ENCODE measurements at regions not wholly inside any gene's neighbourhood (a gene's known extent, or its start where the extent isn't known, plus 50 kb on each side); places are given as distances from the start of the nearest gene placed in this dataset.

DNA sequence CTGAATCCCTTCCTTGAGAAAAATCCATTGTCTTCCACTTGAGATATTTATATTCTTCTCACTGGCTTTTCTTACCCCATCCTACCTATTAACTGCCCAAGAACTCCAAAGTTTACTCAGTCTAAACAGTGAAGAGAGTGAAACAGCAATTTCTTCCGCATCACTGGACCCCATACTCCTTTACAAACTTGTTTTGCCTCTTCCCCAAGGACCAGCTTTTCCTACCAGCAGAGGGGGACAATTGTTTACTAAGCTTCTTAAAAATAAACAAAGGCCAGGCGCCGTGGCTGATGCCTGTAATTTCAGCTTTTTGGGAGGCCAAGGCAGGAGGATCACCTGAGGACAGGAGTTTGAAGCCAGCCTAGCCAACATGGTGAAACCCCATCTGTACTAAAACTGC is 52.0 kb downstream of the LRATD1 start:
- H3K9me3 Mint-ChIP-seq = peaks cover 2% of the 10 kb centered on the region
- ATAC-seq (ENCODE audit: low read depth) = no peak
- no peak overlapping the region for H3K27ac Mint-ChIP-seq
- H3K36me3 Mint-ChIP-seq = no peaks in the 10 kb centered on the region
- no peak for DNase-seq (ENCODE audit: low spot score in 2 of 2)
- no peaks in the 10 kb centered on the region for H3K27me3 Mint-ChIP-seq
- H3K4me3 Mint-ChIP-seq = no peak overlapping the region
- no peaks in the 10 kb centered on the region for H3K4me1 Mint-ChIP-seq

DNA sequence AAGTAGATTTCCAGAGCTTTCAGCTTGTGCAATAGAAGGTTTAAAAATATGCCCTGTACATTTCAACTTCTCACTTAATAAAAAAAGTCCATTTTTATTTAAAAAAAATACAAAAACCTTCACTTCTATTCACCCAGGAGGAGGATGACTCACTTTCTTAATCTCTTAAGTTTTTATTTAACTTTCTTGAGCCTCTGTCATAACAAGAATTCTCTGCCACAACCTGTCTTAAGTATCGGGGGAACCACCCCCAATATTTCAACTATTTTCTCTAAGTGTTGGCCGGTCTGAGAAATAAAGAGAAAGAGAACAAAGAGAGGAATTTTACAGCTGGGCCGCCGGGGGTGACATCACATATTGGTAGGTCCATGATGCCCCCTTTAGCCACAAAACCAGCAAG is 58.4 kb downstream of the LRATD1 start:
- ATAC-seq (ENCODE audit: low read depth) = no peak
- H3K27ac Mint-ChIP-seq = no peak overlapping the region
- no peaks in the 10 kb centered on the region for H3K36me3 Mint-ChIP-seq
- no peaks in the 10 kb centered on the region for H3K4me1 Mint-ChIP-seq
- no peaks in the 10 kb centered on the region for H3K27me3 Mint-ChIP-seq
- H3K9me3 Mint-ChIP-seq = peaks cover 8% of the 10 kb centered on the region
- no peak for DNase-seq (ENCODE audit: low spot score in 2 of 2)
- H3K4me3 Mint-ChIP-seq = no peak overlapping the region

DNA sequence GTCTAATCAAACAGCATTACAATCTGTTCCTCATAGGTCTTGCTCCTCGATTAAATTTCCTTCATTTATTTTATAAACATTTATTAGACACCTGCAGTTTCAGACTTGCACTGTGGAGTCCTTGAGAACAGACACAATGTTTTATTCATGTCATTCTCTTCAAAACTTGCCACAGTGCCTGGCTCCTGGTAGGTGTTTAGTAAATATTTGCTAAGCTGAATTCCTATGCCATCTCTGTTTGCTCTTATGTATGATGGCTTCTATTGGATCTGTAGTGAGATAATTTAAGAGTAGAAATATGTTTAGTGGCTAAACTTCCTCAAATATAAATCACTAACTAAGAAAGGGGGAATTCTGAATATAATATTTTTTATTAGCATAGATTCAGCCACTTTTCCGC is 61.4 kb downstream of the LRATD1 start:
- Mint-ChIP-seq H3K4me3 (no peak overlapping the region), H3K4me1 (no peaks in the 10 kb centered on the region)
- no peak for ATAC-seq (ENCODE audit: low read depth)

DNA sequence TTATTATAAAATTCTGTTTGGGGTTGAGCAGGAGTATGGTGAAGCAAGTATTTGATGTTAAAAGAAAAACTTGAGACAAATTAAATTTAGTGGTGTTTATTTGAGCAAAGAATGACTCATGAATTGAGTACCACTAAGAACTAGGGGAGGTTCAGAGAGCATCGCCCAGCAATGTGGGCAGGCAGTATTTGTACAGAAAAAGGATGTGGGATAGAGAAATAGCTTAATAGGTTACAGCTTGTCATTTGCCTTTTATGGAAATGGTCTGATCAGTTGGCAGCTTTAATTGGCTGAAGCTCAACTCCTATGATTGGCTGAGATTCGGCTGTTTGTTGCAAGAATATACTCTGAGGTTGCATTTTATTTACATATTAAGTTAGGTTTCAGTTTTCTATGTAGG is 68.2 kb downstream of the LRATD1 start:
- H3K27me3 Mint-ChIP-seq = no peaks in the 10 kb centered on the region
- peaks cover 3% of the 10 kb centered on the region for H3K9me3 Mint-ChIP-seq
- no peak for ATAC-seq (ENCODE audit: low read depth)
- H3K4me3 Mint-ChIP-seq = no peak overlapping the region
- H3K36me3 Mint-ChIP-seq = no peaks in the 10 kb centered on the region
- no peak for DNase-seq (ENCODE audit: low spot score in 2 of 2)
- H3K27ac Mint-ChIP-seq = no peak overlapping the region
- no peaks in the 10 kb centered on the region for H3K4me1 Mint-ChIP-seq

More for the DNA sequence above, 61.4 kb downstream of the LRATD1 start:
- Mint-ChIP-seq H3K27me3 (no peaks in the 10 kb centered on the region), H3K36me3 (no peaks in the 10 kb centered on the region), H3K9me3 (peaks cover 8% of the 10 kb centered on the region), H3K27ac (no peak overlapping the region)
- no peak for DNase-seq (ENCODE audit: low spot score in 2 of 2)

DNA sequence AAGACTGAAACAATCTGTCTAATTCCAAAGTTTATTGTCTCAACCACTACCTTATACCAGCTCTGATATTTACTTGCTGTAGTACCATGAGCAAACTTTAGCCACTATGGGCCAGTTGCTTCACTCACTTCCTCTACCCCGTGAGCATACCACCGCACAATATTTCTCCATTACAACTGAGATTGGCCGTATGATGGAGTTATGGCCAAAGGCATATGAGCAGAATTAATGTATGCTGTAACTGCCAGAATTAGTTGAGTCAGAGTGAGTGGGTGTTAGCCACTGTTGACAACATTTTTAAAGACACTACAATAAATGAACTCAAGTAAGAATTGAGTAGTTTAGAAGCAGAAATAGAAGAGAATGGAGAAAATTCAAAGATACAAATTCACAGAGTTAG is 69.7 kb downstream of the LRATD1 start:
- Mint-ChIP-seq H3K36me3 (no peaks in the 10 kb centered on the region), H3K9me3 (peaks cover 5% of the 10 kb centered on the region), H3K27ac (no peak overlapping the region), H3K4me3 (no peak overlapping the region), H3K27me3 (no peaks in the 10 kb centered on the region), H3K4me1 (no peaks in the 10 kb centered on the region)
- DNase-seq (ENCODE audit: low spot score in 2 of 2) (no peak), ATAC-seq (ENCODE audit: low read depth) (no peak)

DNA sequence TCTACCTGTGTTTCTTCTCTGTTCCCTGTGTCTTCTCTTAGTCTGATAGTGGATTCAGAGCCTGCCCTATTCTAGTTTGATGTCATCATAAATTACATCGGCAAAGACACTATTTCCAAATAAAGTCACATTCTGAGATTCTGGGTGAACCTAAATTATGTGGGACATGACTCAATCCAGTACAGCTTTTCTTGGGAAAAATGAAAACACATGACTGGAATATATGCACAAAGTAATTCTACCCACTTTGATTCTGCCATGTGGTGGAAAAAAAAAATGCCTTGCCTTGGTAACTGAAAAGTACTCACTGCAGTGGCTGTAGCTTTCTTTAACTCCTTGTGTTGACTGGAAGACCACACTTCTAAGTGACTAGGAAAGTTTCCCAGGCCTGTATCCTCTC is 73.7 kb downstream of the LRATD1 start:
- no peaks in the 10 kb centered on the region for H3K4me1 Mint-ChIP-seq
- H3K9me3 Mint-ChIP-seq = peaks cover 3% of the 10 kb centered on the region
- DNase-seq (ENCODE audit: low spot score in 2 of 2) = no peak
- no peak for ATAC-seq (ENCODE audit: low read depth)
- H3K27me3 Mint-ChIP-seq = no peaks in the 10 kb centered on the region
- no peak overlapping the region for H3K27ac Mint-ChIP-seq
- H3K36me3 Mint-ChIP-seq = no peaks in the 10 kb centered on the region
- no peak overlapping the region for H3K4me3 Mint-ChIP-seq

DNA sequence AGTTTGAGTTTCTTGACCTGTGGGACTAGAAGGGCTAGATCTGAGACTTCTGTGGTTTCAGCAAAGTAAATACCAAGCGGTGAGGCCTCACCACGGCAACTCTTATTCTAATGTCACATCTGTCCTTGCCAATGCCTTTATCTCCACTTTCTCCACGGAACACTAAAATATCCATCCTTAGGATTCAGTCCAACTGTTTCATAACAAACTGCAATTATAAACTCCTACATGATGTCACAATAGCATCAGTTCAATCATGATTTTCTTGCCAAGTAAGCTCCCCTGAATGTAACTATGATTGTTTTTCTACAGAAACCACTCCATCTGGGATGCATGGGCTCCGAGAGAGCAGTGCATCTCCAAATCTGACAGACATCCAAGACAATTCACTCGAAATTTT is 79.6 kb downstream of the LRATD1 start:
- no peak for DNase-seq (ENCODE audit: low spot score in 2 of 2)

DNA sequence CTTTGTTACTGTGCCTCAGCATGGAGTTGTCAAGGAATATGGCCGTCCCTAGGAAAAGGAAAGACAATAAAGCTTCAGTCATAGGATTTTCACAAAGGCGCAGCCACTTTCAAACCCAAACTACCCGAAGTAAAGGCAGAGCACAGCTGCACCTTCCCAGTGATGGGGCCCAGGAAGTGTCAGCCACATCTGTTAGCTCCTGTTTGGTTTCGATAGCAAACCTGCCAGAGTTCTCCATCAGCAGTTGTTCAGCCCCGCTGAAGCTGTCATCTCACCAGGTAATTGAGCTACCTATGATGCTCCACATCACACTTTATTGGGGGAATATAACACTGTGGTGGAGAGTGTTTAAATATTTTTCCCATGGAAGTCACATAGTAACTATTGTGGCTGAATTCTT is 80.7 kb downstream of the LRATD1 start:
- H3K4me1 Mint-ChIP-seq = no peaks in the 10 kb centered on the region
- H3K9me3 Mint-ChIP-seq = peaks cover 1% of the 10 kb centered on the region
- no peak overlapping the region for H3K4me3 Mint-ChIP-seq
- DNase-seq (ENCODE audit: low spot score in 2 of 2) = no peak
- H3K27me3 Mint-ChIP-seq = peaks cover 2% of the 10 kb centered on the region
- no peaks in the 10 kb centered on the region for H3K36me3 Mint-ChIP-seq
- no peak overlapping the region for H3K27ac Mint-ChIP-seq
- ATAC-seq (ENCODE audit: low read depth) = no peak

More for the DNA sequence above, 79.6 kb downstream of the LRATD1 start:
- no peaks in the 10 kb centered on the region for H3K4me1 Mint-ChIP-seq
- H3K27me3 Mint-ChIP-seq = peaks cover 2% of the 10 kb centered on the region
- no peak overlapping the region for H3K4me3 Mint-ChIP-seq
- no peaks in the 10 kb centered on the region for H3K36me3 Mint-ChIP-seq
- H3K27ac Mint-ChIP-seq = no peak overlapping the region
- no peak for ATAC-seq (ENCODE audit: low read depth)
- H3K9me3 Mint-ChIP-seq = no peaks in the 10 kb centered on the region

DNA sequence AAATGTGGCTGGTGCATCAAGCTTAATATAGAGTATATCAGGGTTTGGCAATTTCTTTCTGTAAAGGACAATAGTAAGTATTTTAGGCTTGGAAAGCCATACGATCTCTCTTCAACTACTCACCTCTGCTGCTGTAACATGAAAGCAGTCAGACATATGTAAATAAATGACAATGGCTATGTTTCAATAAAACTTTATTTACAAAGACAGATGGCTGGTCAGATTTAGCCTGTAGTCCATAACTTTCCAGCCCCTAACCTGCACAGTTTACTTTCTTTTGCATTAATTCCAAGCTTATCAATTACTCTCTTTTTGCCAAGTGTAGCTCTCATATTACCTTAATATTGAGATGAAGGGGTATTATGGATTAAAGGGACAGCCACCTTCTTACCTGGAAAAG is 83.1 kb downstream of the LRATD1 start:
- H3K4me3 Mint-ChIP-seq = no peak overlapping the region
- peaks cover 4% of the 10 kb centered on the region for H3K27me3 Mint-ChIP-seq
- no peak for ATAC-seq (ENCODE audit: low read depth)
- no peaks in the 10 kb centered on the region for H3K36me3 Mint-ChIP-seq
- no peak overlapping the region for H3K27ac Mint-ChIP-seq
- H3K4me1 Mint-ChIP-seq = no peaks in the 10 kb centered on the region
- DNase-seq (ENCODE audit: low spot score in 2 of 2) = no peak
- H3K9me3 Mint-ChIP-seq = peaks cover 1% of the 10 kb centered on the region

DNA sequence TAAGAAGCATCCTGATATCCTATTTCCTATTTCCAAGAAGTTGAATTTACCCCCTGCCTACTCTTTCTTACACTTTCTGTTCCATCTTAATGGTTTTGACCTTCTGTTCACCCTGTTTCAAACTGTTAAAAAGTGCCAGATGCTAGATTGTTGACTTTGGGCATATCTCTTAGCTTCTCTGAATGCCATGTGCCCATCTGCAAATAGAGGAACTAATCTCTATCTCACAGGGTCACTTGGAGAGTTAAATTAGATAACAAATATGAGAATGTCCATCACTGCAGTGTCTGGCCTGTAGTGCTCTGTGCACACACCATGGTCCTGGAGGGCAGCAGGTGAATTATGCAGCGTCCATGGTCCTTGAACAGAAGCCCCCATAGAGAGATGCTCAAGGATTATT is 83.8 kb downstream of the LRATD1 start:
- Mint-ChIP-seq H3K4me1 (no peaks in the 10 kb centered on the region), H3K4me3 (no peak overlapping the region), H3K9me3 (peaks cover 1% of the 10 kb centered on the region), H3K27ac (no peak overlapping the region), H3K36me3 (no peaks in the 10 kb centered on the region), H3K27me3 (peaks cover 4% of the 10 kb centered on the region)
- no peak for ATAC-seq (ENCODE audit: low read depth)
- DNase-seq (ENCODE audit: low spot score in 2 of 2) = no peak

DNA sequence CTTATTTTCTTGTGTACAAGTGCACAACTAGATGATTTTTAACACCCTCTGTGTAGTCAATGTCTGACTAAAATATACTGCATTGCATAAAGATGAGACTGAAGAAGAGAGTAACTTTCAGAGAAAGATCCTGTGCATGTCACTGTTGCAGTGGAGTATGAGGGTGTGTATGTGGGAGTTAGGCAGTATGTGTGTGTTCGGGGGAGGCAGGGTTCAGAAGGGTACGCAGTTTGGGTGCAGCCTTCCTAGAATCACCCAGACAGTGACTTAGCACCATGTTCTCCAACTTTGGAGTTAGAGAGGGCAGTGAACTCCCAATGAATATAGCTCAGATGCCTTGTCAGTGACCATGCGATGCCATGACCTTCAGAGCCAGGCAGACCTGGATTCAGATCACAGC is 84.6 kb downstream of the LRATD1 start:
- Mint-ChIP-seq H3K9me3 (peaks cover 1% of the 10 kb centered on the region), H3K4me1 (no peaks in the 10 kb centered on the region), H3K27ac (no peak overlapping the region), H3K36me3 (no peaks in the 10 kb centered on the region), H3K27me3 (peaks cover 4% of the 10 kb centered on the region), H3K4me3 (no peak overlapping the region)
- ATAC-seq (ENCODE audit: low read depth) (no peak), DNase-seq (ENCODE audit: low spot score in 2 of 2) (no peak)

DNA sequence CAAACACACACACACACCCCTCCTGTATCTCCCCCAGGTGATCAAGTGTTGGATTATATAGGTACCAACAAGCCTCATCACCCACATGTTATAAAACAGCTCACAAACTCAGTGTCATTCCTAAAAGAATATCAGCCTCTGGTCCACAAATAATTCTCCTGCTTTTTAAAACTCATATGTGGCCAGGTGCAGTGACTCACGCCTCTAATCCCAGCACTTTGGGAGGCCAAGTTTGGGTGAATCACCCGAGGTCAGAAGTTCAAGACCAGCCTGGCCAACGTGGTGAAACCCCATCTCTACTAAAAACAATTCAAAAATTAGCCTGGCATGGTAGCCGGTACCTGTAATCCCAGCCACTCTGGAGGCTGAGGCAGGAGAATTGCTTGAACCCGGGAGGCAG is 87.8 kb downstream of the LRATD1 start:
- Mint-ChIP-seq H3K27me3 (peaks cover 5% of the 10 kb centered on the region), H3K36me3 (no peaks in the 10 kb centered on the region), H3K9me3 (peaks cover 4% of the 10 kb centered on the region), H3K4me1 (no peaks in the 10 kb centered on the region), H3K4me3 (no peak overlapping the region), H3K27ac (no peak overlapping the region)
- DNase-seq (ENCODE audit: low spot score in 2 of 2) (no peak), ATAC-seq (ENCODE audit: low read depth) (no peak)

DNA sequence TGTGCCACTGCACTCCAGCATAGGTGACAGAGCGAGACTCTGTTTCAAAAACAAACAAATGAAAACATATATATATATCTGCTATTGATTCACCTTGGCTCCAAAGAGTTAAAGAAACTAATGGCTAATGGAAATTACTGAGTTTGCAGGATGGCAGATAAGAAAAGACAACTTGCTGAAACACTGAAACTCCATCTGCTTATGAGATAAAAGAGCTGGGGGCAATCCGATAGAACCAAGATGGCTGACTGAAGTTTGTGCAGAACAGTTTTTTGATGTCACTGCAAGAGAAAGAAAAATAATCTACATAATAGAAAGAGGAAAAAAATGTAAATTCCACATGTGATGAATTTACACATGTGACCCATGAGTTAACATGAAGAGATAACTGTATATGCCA is 88.2 kb downstream of the LRATD1 start:
- DNase-seq (ENCODE audit: low spot score in 2 of 2) (no peak), ATAC-seq (ENCODE audit: low read depth) (no peak)
- Mint-ChIP-seq H3K9me3 (peaks cover 4% of the 10 kb centered on the region), H3K27me3 (peaks cover 5% of the 10 kb centered on the region), H3K4me1 (no peaks in the 10 kb centered on the region), H3K27ac (no peak overlapping the region), H3K4me3 (no peak overlapping the region), H3K36me3 (no peaks in the 10 kb centered on the region)

DNA sequence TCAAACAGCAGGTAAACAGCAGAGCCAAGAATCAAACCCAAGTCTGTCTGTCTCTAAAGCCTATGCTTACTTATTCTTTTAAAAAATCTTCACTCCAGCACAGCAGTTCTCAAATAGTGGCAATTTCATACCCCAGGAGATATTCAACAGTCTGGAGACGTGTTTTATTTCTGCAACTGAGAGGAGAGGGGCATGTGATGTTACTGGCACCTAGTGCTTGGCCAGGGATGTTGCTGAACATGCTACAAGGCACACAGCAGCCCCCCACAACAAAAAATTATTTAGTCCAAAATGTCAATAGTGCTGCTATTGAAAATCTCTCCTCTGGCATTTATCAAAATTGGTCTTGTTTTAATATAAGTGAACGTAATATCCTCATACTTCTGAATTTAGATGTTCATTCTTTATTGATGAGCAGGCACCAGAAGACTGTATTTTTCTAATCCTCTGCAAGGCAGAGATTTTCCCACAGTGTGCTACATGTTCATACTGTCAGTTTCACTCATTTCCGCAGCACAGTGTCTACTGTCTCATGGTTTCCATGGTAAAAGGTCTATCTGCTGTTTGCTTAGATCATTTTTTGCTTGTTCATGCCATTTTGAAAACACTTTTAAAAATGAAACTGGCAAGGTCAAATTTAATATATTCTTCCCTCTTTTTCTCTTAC is 90.5 kb downstream of the LRATD1 start:
- Mint-ChIP-seq H3K9me3 (peaks cover 3% of the 10 kb centered on the region), H3K36me3 (no peaks in the 10 kb centered on the region), H3K27me3 (peaks cover 3% of the 10 kb centered on the region), H3K27ac (no peak overlapping the region), H3K4me1 (no peaks in the 10 kb centered on the region), H3K4me3 (no peak overlapping the region)
- DNase-seq (ENCODE audit: low spot score in 2 of 2) (no peak), ATAC-seq (ENCODE audit: low read depth) (no peak)

DNA sequence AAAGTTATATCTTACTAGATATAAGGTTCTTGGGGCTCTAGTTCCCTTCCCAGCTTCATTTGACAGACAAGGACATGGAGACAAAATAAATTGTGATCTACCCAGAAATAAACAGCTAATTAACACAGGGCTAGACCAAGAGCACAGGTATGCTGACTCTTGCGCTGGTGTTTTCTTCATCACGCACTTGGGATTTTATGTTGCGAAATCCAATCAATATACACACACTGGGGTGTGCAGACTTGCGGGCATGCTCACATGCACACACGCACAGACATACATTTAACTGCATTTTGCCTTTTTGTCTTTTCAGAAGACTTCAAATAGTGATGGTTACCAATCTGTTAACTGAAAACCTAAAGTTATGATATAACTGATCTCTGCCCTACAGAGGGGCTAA is 91.2 kb downstream of the LRATD1 start:
- H3K27ac Mint-ChIP-seq = no peak overlapping the region

More for the DNA sequence above, 91.2 kb downstream of the LRATD1 start:
- DNase-seq (ENCODE audit: low spot score in 2 of 2) = no peak
- no peak overlapping the region for H3K4me3 Mint-ChIP-seq
- H3K4me1 Mint-ChIP-seq = no peaks in the 10 kb centered on the region
- H3K27me3 Mint-ChIP-seq = peaks cover 3% of the 10 kb centered on the region
- ATAC-seq (ENCODE audit: low read depth) = no peak
- peaks cover 4% of the 10 kb centered on the region for H3K9me3 Mint-ChIP-seq
- no peaks in the 10 kb centered on the region for H3K36me3 Mint-ChIP-seq

Measured in memory B cell (primary cell).